ENCODE measurements at regions not wholly inside any gene's neighbourhood (a gene's known extent, or its start where the extent isn't known, plus 50 kb on each side); places are given as distances from the start of the nearest gene placed in this dataset.

DNA sequence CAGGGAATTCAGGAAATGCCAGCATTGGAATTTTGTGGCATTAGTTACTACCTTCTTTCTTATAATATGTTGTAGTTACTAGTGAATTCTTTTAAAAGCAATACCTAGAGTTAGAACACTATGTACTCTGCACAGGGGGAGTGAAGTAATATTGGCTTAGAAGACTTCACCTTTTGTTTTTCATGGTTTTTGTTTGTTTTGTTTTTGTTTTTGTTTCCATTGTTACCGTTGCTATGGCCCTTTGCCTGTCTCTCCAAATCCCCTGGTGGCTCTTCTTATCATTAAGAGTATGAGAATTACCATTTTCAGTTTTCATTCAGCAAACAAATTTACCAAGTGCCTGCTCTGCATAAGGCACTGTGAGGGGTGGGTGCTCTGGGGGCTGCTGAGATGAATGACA, 160.1 kb downstream of the HAUS1 start:
- TF ChIP-seq EZH2 (IDR thresholded peaks at IDR 0.05; ENCODE audit: borderline replicate concordance, low read depth, low read length, severe bottlenecking) = no peak
- TF ChIP-seq CTCF (IDR thresholded peaks at IDR 0.05; ENCODE audit: extremely low read depth in 1 of 2, insufficient read depth in 1 of 2, low read depth in 1 of 2, low read length in 2 of 2) = no peak
- no peak for TF ChIP-seq POLR2A (IDR thresholded peaks at IDR 0.05; ENCODE audit: low read depth, low read length)
